ENCODE measurements at regions not wholly inside any gene's neighbourhood (a gene's known extent, or its start where the extent isn't known, plus 50 kb on each side); places are given as distances from the start of the nearest gene placed in this dataset.
A peak's percentile ranks its signal among the peaks of the same experiment; 100 is the strongest.

DNA sequence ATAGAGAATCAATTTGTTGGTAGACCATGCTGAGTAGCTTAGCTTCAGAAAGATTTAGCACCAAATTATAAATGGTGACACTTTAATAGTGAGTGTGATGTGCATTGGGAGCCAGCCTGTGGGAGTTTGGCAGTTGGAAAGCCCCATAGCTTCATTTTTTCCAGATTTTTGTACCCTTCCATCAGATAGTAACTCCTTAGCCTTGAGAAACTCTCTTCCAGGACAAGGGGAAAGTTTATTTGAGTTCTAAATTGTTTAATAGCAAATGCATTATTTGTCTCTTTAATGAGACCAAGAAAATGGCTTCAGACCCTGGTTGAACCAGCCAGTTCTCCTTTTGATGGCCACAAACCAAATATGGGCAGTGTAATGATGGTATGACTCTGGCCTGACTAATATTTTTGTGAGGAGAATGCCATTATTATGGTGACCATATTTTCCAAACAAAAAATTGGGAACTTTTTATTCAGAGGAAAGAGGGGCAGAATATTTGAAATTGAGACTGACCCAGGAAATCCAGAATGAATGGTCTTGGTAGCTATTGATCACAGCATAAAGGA lies 49.8 kb downstream of the PLCE1 start:
- DNase-seq (ENCODE audit: low read depth), result no peak

DNA sequence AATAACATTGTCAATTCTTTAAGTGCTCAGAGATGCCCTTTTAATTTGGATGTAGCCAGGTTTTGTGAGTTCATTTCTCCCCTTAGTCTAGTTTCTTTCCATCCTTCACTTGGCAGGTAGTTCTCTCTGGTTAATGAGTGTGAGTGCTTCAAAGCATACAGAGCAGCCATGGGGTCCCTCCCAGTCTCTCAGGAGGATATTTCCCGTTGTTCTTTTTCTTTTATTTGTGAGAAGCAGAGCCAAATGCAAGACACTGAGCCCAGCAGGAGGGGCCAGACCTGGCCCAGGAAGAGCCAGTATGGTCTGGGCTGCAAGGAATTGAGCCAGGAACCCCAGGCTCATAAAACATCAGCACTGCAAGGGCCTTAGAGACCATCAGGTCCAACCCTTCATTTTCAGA lies 52.4 kb downstream of the PLCE1 start:
- DNase-seq (ENCODE audit: low read depth), result no peak

DNA sequence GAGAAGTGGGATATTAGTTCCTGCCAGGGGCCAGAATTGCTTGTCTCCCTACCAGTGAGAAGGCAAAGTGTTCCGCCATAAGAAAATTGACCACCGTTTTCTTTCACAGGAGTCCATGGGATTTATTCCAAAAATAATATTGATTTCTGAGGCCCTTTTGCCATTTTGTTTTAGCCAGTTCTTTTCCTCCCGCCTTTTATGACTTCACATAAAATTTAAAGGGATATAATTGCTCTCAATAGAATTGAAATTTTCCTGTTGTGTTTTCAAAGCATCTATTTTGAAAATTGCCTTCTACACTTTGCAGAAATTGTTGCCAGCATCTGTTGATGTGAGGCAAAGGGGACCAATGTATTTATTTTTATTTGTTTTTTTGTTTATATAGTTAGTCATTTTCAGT lies 53.6 kb downstream of the PLCE1 start:
- DNase-seq (ENCODE audit: low read depth), result no peak

DNA sequence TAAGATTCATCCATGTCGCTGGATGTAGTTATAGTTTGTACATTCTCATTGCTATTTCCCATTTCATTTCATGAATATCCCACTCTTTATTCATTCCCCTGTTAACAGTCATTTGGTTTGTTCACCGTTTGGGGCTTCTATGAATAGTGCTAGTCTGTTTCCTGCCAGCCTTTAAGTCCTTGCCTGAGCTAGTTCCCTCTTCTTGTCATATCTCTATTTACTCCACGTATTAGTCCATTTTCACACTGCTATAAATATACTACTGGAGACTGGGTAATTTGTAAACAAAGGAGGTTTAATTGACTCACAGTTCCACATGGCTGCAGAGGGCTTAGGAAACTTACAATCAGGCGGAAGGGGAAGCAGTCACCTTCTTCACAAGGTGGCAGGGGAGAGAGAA lies 56.2 kb downstream of the PLCE1 start:
- DNase-seq (ENCODE audit: low read depth), result no peak

DNA sequence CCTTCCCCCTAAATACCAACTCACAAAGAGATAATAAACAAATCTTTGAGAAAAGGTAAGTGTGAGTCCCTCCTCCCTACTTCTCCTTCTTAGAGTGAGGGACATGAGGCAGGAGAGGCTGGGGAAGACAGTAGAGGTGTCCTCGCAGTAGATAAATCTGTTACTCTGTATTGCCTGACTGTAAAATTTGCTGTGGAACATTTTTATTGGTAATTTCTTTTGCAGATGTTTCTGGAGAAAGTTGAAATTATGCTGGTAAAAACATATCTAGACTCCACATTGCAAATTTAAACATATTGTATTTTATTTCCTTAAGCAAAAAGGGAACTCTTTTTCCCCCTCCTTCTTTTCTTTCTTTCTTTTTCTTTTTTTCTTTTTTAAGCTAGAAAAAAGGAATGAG lies 58.5 kb downstream of the PLCE1 start:
- DNase-seq (ENCODE audit: low read depth), result no peak

DNA sequence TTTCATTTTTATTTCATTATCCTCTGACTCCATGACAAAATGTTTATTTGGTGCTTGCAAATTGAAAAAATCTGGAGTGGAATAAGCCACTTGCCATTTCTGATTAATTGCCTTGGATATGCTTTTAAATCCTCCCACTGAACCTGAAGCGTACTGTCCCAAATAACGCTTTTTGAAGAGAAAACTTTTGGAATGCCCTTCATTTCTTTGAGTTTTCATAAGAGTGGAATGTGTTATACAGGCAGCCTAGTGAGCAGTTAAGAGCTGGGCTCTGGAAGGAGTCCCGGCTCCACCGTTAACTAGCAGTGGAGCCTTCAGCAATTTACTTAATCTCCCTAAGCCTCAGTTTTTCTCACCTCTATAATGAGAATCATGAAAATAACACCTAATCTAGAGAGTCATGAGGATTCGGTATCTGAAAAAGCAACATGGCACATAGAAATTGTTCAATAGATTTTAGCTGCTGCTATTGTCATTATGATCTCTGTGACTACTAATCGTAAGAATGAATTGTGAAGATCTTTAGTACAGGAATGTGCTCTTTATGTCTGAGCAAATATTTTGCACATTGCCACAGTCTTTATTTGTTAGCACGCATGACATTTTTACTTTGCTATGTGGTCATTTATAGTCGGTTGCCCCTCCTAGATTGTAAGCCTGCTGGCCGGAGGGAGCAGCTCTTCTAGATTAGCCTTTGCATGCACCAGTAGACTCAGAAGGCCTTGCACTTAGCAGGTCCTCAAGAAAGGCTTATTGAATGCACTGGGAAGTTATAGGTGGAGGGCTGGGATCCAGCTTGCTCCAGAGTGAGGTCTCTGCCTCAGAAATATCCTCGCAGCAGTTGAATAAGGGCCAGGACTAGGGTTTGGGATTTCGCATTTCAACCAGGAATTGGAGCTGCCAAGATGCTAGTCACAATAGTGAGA lies 59.4 kb downstream of the PLCE1 start:
- no peak for DNase-seq (ENCODE audit: low read depth)

DNA sequence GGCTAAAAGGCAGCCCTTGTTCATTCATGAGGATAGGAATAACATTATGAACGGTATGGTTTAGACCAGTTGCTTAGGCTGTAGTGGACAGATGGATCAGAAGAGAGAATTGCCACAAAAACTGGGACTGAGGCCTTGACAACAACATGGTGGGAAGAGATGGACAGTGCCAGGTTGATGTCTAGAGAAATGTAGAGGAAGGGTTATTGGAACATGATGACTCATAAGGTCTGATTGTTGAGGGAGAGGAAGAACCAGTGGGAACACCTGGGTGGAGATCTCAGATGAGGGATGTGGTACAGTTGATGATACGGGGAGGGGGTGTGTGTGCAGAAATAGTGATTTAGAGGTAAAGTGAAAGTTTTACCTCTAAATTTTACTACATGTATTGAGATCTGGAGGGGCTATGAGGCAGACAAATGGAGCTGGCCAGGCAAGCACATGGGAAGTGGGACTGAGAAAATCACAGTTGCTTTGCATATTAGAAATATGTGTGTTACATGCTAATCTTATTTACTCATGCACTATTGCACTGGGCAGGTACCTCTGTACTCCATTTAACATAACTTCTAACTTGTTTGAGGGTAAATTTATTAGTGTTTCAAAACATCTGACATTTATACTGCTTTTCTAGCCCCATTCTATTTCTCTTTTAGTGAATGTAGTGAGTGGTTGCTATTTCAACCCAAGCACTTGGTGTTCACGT lies 65.6 kb downstream of the PLCE1 start:
- no peak for DNase-seq (ENCODE audit: low read depth)

DNA sequence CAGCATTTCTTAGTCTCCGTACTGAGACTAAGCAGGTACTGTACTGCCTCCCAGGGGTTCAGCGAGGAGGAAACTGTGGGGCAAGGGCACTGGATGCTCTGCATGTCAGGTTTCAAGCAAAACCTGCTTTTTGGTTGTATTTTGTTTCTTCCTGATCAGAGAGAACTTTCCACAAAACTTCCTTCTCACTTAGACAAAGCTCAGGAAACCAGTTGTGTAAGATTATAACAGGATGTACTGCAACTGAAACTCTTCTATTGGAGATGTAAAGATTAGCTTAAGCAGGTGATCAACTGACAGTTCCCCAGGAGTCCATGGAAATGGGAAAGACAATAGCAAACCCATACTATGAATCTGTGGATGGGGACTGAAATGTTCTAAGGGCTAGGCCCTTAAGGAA lies 67.3 kb downstream of the PLCE1 start:
- DNase-seq (ENCODE audit: low read depth), result no peak

DNA sequence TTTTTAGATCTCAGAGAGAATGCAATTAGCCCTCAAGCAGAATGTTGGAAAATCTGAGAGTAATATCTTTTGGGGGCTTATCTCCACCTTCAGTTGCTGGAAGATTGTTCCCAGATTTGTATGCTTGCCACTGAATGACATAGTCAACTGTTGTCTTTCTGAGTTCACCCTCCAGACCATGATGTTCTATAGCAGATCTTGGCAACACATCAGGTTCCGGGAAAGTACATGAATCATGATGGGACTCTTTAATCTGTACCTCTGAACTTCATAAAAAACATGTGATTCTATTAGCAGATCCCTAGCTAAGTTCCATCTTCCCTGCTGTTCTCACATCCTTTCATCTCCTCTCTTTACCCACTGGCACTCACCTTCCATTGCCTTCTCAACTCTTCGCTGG lies 68.9 kb downstream of the PLCE1 start:
- DNase-seq (ENCODE audit: low read depth), result no peak

DNA sequence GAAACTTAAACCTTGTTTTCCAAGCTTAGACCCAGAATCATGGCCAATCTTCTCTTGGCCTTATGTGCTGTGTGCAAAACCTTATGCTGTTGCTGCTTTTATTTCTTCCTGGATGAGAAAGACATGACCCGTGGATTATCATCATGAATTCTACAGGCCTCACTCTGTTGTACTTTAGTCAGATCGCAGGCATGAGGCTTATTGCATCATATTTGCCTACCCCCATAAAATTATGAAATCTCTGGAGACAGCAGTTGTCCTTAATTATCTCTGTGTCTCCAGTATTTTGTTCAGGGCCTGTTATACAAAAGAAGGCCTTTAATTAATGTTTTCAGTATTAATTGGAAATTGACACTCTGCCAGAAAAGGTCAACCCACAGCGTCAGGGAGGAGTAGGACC lies 71.6 kb downstream of the PLCE1 start:
- DNase-seq (ENCODE audit: low read depth), result no peak

DNA sequence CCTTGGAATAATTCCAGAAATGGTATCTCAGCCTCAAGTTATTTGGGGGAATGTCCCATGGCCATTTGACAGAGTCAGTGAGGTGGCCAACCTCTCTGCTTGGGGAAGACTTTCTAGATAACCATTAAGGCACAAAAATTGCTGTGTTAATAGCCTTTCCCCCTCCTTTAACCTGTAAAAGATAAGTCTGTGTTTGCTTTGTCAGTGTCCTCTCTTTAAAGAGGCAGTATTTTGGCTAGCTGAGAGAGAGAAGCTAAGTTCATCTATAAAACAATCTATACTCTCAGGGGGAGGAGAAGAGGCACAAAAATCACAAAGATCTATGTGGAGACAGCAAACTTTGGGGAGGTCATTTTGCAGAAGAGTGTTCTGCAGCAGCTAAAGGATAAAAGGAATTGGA lies 72.1 kb downstream of the PLCE1 start:
- DNase-seq (ENCODE audit: low read depth), result no peak

DNA sequence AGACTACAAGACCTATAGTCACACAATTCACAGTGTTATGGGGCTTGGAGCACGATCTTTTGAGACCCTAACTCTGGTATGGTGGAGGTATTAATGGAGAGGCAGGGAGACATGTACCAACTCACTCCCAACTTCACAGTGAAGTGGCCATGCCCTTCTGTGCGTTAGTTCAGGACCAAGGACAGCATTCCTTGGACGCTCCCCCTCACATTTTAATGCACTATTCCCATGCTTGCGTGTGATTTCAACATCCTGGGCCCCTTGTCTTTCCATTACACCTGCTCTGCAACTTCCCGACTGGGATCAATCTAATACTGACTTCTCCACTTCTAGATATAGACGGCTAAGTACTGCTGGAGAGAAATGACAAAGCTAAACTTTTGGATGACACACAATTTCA lies 72.7 kb downstream of the PLCE1 start:
- peak; percentile 33 for DNase-seq (ENCODE audit: low read depth)

DNA sequence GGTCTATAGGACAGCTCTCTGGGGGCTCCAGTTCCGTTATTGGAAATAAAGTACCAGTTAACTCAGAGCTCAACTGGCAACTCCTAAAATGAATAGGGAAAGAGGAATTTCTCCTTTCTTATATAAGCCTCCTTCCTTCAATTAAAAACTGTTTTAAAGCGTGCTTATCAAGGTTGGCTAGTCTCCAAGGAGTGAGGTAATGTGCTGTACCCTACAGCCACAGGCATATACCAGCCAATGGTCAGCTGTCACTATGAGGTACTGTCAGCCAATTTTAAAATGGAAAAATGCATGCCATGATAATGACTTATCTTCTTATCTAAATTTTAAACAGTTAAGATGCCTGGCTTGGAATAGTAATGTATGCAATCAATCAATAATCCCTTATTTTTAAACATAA lies 76.2 kb downstream of the PLCE1 start:
- DNase-seq (ENCODE audit: low read depth), result no peak

DNA sequence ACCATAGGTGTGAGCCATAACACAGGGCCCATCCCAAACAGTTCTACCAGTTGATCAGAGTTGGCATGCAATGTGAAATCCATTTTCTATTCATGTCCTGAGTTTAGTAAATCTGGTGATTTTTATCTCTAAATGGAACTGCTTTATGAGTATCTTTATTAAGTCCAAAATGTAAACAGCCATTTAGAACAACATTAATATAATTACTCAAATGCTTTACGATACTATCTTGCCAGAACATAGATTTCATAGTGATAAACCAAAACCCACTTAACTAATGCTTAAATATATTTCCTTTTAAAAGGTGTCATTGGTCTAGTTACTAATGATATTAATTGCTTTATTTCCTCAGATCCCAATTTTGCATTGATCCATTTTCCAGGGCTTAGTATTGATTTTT lies 80.7 kb downstream of the PLCE1 start:
- no peak for DNase-seq (ENCODE audit: low read depth)

DNA sequence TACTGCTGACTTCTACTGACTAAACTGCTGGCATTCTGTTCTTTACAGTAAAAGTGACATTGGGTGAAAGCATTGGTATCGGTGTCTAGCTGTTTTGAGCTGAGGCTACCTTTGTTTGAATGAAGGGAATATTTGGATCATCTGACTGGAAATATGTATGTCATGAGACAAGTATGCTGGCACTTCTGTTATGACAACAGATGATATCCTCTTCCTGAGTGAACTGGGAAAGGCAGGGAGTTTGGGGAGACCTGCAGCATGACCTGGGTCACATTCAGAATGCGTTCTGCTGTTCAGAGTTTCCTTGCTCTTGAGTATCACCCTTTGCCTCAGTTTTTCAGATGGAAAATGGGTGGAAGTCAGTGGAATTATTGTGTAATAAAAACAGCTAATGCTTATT lies 81.8 kb downstream of the PLCE1 start:
- no peak for DNase-seq (ENCODE audit: low read depth)

DNA sequence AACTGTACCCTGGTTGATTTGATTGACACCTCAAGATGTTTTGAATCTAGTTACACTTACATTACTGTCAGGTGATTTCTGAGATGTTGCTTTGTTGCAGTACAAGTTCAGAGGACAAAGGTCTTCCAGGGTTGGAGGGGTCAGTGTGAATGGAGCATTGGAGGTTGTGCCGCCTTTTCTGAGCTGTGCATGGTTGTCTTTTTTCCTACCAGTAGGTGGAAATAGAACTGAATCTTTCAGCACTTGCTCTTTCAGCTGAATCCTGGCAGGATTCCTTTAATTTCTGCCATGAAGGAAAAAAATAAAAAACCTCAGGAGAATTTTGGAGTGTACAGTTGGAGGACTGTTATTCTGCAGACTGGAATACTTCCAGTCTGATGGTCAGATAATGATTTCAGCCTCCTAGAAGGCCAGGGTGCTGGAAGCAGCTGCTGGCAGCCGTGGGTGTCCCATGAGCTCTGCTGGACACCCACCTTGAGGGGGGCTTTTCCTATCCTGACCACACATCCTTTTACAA lies 82.7 kb downstream of the PLCE1 start:
- DNase-seq (ENCODE audit: low read depth), result peak; percentile 22

DNA sequence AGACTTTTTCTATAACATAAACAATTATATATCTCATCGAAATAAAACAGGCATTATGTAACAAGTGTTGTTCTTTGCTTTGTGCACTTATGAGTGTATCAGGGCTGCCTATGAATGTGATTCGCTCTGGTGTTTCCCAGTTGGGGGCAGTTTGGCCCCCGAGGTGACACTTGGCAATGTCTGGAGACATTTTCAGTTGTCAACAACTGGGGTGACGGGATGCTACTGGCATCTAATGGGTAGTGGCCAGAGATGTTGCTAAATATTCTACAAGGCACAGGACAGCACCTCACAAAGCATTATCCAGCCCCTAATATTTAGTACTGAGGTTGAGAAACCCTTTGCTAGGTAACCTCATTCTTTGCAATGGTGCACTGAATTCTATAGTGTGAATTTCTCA lies 83.3 kb downstream of the PLCE1 start:
- DNase-seq (ENCODE audit: low read depth), result no peak

DNA sequence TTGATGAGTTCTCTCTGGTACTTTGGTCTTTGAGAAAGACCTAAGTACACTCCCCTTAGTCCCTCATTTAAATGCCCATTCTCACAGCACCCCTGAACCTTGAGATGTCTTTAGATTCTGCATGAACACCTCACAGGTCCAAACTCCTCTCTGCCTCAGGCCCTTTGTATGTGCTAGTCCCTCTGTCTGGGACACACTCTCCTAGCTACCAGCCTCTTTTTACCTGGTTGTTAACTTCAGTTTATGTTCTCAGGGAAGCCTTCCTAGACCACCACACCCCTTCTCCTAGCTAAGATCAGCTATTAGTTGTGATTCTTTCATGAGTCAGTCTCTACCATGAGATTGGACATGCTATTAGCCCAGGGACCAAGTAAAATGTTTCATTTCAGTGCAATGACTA lies 86.4 kb downstream of the PLCE1 start:
- DNase-seq (ENCODE audit: low read depth), result no peak

DNA sequence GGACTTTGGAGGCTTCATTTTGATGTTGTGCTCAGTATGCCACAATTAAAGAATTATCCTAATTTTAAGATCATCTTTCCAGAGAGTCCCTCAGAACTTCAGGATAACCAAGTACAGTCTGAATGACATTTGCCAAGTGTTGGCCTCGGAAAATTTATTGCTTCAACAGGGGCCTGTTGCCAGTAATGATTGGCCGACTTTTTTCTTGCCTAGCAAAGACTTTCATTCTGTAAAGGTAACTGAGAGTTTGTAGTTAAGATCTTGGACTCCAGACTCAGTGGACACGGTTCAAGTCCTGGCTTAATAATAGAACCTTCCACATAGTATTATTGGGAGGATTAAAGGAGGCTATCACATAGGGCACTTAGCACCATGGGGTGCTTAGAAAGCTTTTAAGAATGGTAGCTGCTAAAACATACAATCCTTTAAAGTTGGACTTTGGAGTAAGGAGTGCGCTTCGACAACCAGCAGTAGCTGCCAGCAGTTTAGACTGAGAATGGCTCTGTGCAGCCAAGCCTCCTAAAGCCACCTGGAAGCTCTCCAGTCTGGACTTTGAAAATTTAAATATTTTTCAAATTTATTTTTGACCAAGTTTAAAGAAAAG lies 90.0 kb downstream of the PLCE1 start:
- DNase-seq (ENCODE audit: low read depth), result no peak

DNA sequence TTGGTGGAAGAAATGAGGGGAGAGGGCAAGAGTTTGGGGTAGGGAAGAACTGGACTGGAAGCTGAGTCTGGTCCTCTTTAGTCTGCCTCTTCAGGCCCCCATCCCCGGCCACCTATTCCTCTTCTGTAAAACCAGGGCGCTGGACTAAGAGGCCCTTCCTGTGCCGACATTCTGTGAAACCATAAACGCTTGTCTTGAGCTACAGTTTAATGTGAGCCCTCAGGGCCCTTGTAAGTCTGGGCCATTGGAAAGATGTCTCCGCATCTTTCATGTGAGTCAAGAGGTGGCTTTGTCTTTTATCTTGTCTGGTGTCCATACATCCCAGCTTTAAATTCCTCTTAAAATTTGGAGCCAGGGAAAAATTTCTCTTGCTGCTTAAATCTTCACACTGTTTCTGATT lies 90.6 kb downstream of the PLCE1 start:
- DNase-seq (ENCODE audit: low read depth), result no peak

DNA sequence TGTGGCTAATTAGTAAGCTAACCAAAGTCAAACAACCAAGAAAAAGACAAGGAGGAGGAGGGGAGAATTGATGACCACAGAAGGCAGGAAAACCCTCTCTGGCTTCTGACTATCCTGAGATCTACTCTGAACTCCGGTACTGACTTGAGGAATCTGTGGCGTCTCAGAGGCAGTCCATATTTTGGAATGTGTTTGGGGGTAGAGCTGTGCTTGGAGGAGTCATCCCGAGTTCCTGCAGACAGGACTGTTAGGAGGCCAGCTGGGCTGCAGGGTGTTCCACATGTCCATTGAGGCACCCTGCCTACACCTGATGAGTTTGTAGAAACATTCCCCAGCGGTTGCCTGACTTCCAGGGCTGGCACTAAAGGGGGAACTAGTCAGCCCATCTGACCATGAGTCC lies 91.6 kb downstream of the PLCE1 start:
- DNase-seq (ENCODE audit: low read depth), result no peak

DNA sequence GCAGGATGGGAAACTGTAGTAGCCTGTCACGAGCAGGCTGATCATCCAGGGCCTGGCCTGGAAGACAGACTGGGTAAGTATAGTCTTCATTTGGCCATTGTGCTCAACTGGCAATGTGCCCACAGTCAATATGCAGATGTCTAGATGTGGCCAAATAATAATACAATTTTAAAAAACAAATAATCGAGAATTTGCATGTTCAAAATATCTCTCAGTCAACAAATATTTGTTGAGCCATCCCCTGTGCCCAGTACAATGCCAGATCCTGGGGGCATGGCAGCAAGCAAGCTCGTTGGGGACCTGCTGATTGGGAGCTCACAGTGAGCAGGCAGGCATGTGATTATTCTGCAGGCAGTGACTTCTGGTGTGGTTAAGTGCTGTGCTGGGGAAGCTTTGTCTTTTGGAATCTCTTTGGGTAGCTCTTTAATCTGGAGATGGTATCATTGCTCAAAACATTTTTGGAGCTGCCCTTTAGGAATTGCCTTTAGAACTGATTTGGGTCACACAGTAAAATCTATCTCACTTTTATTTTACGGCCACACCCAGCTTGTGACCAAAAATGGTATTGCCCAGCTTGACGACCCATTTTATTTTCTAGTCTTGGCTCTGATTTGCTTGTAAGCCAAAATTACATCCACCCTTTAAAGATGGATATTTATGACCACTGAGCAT lies 92.2 kb downstream of the PLCE1 start:
- no peak for DNase-seq (ENCODE audit: low read depth)
